Epithelial cell of proximal tubule (primary cell): ENCODE measurements at regions not wholly inside any gene's neighbourhood (a gene's known extent, or its start where the extent isn't known, plus 50 kb on each side); places are given as distances from the start of the nearest gene placed in this dataset.
"Not testable (repeated sequence)": the region's sequence is repeated elsewhere in the genome, so short reads cannot be mapped to it uniquely, and the experiment has no call there.

ENCODE experiments used
- DNase-seq: peaks from one replicate; pipeline ENCODE4 v3.0.0-alpha.2; 2011; ENCODE audit warnings: low read depth
- H3K4me3 ChIP-seq: 2 replicates; pipeline ENCODE4 v1.5.1; 2011; ENCODE audit warnings: low read depth, mild to moderate bottlenecking, low read length
- CTCF ChIP-seq: conservative IDR thresholded peaks from 2 replicates; pipeline ENCODE4 v1.5.1; 2012; ENCODE audit warnings: low read depth, mild to moderate bottlenecking, low read length

- no peak for DNase-seq
- no peak overlapping the region for H3K4me3 ChIP-seq
- TF ChIP-seq CTCF, result no peak
Observed at GRCh38 chr4:1567519-1567807, 116.7 kb downstream of the FAM53A start.

- no peak overlapping the region for H3K4me3 ChIP-seq
- TF ChIP-seq CTCF, result no peak
- DNase-seq, result no peak
Observed at GRCh38 chr4:1566838-1567518, 117.1 kb downstream of the FAM53A start.

GRCh38 chr4:1566301-1566837 lies 117.7 kb downstream of the FAM53A start:
- not testable (repeated sequence) for H3K4me3 ChIP-seq, DNase-seq

GRCh38 chr4:1565598-1566295 lies 118.4 kb downstream of the FAM53A start:
- H3K4me3 ChIP-seq, result no peak overlapping the region

GRCh38 chr4:1564535-1565375 lies 119.4 kb downstream of the FAM53A start:
- H3K4me3 ChIP-seq, result no peak overlapping the region
- TF ChIP-seq CTCF, result no peak
- no peak for DNase-seq

More at GRCh38 chr4:1565598-1566295, 118.4 kb downstream of the FAM53A start:
- no peak for TF ChIP-seq CTCF
- DNase-seq, result no peak

GRCh38 chr4:1563768-1564485 lies 120.2 kb downstream of the FAM53A start:
- TF ChIP-seq CTCF, result no peak
- no peak for DNase-seq
- no peak overlapping the region for H3K4me3 ChIP-seq

- H3K4me3 ChIP-seq, result no peak overlapping the region
- no peak for DNase-seq
- no peak for TF ChIP-seq CTCF
Observed at GRCh38 chr4:1563241-1563640, 120.9 kb downstream of the FAM53A start.
